Fibroblast of lung (primary cell): ENCODE measurements at regions not wholly inside any gene's neighbourhood (a gene's known extent, or its start where the extent isn't known, plus 50 kb on each side); places are given as distances from the start of the nearest gene placed in this dataset.

Experiments used
- EZH2 ChIP-seq: IDR thresholded peaks from 2 replicates; pipeline ENCODE4 v1.5.1; 2012; ENCODE audit warnings: low read length, control low read depth, mild to moderate bottlenecking; ENCODE audit errors: missing control alignments
- TF ChIP-seq, protein P1 (sequence below), 2 donors: IDR thresholded peaks in 1 of 2; conservative IDR thresholded peaks in 1 of 2; 1 replicate in 1 of 2; 2 replicates in 1 of 2; pipeline ENCODE4 v1.5.1; 2011 to 2012; ENCODE audit warnings: low read length in 2 of 2, control low read depth in 1 of 2, inconsistent platforms in 1 of 2, low read depth in 1 of 2, mild to moderate bottlenecking in 1 of 2

DNA sequence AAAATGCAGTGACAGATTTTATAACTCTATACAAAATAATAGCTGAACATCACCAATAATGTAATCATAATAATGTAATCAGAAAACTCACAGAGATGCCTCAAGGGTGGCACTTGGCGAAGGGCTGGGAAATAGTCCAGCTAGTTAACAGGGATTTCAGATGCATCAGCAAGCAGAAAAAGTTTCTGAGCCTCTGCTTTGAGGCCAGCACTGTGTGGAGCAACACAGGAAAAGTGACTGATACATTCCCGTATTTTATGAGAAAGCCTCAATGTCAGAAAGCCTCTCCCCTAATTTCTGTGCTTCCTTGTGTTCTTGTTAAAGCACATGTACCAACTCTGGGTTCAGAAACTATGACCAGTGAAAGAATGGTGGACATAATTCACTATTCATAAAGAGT is 304.8 kb downstream of the VPS13C start:
- TF ChIP-seq, protein P1, sequence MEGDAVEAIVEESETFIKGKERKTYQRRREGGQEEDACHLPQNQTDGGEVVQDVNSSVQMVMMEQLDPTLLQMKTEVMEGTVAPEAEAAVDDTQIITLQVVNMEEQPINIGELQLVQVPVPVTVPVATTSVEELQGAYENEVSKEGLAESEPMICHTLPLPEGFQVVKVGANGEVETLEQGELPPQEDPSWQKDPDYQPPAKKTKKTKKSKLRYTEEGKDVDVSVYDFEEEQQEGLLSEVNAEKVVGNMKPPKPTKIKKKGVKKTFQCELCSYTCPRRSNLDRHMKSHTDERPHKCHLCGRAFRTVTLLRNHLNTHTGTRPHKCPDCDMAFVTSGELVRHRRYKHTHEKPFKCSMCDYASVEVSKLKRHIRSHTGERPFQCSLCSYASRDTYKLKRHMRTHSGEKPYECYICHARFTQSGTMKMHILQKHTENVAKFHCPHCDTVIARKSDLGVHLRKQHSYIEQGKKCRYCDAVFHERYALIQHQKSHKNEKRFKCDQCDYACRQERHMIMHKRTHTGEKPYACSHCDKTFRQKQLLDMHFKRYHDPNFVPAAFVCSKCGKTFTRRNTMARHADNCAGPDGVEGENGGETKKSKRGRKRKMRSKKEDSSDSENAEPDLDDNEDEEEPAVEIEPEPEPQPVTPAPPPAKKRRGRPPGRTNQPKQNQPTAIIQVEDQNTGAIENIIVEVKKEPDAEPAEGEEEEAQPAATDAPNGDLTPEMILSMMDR (conservative IDR thresholded peaks at IDR 0.05 in 1 of 2, IDR thresholded peaks at IDR 0.05 in 1 of 2; ENCODE audit: low read depth in 1 of 2, low read length in 2 of 2): no peak
- no peak for TF ChIP-seq EZH2
